HG03045 (cell line): ENCODE measurements at regions not wholly inside any gene's neighbourhood (a gene's known extent, or its start where the extent isn't known, plus 50 kb on each side); places are given as distances from the start of the nearest gene placed in this dataset.
A peak's percentile ranks its signal among the peaks of the same experiment; 100 is the strongest.

Experiments
- ATAC-seq: cut with Tn5 transposase; IDR thresholded peaks from one replicate; pipeline ENCODE4 v1.9.1; 2021; ENCODE audit warnings: mild to moderate bottlenecking, moderate library complexity; ENCODE audit not compliant: unreplicated experiment

DNA sequence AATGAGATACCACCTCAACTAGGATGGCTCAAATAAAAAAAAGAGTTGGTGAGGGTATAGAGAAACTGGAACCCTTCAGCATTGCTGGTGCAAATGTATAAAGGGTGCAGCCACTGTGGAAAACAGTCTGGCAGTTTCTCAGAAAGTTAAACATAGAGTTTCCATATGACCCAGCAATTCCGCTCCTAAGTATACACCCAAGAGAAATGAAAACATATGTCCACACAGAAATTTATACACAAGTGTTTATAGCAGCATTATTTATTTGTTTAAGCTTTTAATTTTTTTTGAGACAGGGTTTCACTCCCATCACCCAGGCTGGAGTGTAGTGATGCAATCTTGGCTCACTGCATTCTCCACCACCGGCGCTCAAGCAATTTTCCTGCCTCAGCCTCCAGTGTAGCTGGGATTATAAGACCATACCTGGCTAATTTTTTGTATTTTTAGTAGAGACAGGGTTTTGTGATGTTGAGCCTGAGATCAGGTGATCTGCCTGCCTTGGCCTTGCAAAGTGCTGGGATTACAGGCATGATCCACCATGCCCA lies 118.2 kb upstream of the KIF5B start:
- ATAC-seq: no peak

DNA sequence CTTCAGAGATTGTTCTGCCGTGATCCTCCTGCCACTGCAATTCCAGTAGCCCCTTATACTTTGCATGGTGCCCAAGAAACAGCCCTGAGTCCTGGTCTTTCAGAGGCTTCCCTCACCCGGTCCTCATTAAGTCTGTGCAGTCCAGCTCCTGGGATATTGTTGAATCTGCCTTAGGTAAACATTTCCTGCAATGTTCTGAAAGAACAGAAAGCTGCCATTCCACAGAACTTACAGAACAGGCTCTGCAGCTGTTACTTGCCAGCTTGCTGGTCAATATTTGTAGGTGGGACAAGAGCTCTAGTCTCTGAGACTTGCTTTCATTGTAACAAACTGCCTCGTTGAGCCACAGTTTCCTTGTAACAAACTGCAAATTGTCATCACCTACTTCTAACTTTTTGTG lies 115.0 kb upstream of the KIF5B start:
- ATAC-seq: no peak

DNA sequence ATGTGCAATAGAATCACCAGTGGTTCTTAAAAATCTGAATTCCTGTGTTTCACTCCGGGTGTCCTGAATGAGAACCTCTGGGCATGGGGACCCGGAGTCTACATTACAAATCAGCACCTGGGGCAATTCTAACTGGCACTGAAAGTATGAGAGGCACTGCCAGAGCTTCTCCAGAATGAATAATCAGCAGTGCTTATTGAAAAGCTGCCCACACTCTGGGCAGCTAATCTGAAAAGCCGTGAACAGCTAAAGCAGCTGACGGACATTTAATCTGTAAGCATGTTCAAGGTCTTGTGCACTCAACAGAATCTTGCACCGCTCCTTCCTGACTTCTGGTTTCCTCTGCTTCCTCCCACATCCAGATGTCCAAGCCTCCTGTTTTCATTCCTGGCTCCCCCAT lies 113.3 kb upstream of the KIF5B start:
- ATAC-seq: no peak

DNA sequence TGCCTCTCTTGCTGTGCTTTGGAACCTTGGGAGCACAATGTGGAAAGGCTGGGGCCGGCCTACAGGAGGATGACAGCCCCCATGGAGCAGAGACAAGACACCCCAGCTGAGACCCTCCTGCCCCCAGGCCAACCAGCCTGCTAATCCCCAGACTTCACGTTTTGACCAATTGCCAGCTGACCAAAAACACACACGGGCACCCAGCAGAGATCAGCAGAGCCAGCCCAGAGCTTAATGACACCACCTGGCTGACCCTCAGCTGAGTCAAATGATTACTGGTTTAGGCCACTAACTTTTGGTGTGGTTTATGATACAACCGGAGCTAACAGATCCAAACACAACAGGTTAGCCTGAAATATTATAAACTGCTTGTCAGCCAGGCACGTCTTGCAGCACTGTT lies 111.2 kb upstream of the KIF5B start:
- ATAC-seq: no peak

DNA sequence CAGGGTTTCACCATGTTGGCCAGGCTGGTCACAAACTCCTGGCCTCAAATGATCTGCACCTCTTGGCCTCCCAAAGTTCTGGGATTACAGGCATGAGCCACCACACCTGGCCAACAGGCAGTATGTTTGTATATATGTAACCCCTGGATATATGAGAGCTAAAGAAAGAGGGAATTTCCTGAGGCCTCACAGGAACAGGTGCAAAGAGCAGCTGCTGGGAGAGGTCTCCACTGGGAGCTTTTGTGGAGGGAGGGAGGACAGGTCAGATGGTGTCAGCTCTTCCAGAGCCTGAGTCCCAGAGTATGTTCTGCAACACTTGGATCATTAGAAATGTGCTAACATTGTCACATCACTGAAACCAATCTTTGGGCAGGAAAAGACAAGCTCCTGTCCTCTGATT lies 110.1 kb upstream of the KIF5B start:
- no peak for ATAC-seq

DNA sequence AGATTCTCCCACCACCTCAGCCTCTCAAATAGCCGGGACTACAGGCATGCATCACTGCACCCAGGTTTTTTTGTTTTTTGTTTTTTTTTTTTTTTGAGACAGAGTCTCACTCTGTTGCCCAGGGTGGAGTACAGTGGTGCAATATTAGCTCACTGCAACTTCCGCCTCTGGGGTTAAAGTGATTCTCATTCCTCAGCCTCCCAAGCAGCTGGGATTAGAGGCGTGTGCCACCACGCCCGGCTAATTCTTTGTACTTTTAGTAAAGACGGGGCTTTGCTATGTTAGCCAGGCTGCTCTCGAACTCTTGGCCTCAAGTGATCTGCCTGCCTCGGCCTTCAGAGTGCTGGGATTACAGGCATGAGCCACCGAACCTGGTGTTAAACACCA lies 107.5 kb upstream of the KIF5B start:
- ATAC-seq: no peak

DNA sequence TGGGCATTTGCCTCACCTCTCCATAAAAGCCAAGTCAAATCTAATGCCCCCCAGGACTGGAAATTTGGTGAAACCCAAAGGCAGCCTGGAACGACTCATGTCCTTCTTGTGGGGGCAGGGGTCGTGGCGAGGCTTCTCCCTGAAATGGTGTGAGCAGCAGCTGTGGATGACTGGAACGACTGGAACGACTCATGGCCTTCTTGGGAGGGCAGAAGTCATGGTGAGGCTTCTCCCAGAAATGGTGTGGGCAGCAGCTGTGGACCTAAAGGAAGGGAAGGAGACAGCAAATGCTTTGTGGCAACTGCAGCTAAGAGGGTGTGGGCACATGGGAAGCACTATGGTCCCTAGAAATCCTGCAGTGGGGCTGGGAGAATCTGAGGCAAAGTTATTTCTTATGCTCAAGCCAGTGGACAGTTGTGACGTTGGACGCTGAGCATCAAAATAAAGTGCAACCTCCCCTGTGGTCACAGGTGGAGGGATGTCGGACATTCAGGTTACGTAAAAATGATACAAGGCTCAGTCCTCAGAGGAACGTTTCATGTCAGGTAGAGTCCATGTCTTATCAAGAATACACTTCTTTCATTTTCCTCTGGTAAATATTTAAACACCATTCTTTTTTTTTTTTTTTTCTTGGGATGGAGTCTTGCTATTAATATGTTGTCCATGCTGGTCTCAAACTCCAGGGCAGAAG lies 107.0 kb upstream of the KIF5B start:
- no peak for ATAC-seq

DNA sequence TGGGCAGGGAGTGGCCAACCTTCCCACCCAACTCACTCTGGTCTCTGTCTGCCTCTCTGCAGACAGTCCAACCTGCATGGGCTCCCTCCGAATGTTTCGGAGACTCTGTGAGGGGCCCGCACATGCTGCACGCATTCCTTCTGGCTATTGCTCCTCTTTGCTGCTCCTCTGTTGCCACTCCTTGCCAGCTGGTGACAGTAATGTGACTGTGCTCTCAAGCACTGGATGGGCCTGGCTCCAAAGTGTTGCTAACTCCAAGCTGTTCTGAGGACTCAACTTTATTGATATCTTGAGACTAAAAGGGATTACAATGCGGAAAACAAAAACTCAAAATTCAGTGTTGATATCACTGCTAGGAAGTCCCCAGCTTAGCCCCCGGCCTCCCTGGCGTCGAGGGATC lies 105.4 kb upstream of the KIF5B start:
- no peak for ATAC-seq

DNA sequence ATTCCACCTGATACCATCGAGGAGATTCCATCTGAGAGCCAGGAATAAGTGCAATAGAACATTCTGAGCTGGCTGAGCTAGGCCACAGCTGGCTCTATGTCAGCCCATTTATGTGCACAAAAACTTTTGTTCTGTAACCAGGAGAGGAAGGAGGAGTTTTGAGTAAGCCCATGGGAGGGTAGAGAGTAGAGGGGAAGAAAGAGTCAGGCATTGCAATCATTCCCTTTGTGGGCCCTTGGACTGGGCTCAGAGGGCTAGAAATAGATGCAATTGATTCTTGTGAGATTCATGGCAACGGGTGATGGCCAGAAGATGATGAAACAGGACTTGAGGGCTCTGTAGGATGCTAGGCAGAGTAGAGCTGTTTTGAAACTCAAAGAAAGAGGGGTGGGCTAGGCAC lies 104.6 kb upstream of the KIF5B start:
- no peak for ATAC-seq

DNA sequence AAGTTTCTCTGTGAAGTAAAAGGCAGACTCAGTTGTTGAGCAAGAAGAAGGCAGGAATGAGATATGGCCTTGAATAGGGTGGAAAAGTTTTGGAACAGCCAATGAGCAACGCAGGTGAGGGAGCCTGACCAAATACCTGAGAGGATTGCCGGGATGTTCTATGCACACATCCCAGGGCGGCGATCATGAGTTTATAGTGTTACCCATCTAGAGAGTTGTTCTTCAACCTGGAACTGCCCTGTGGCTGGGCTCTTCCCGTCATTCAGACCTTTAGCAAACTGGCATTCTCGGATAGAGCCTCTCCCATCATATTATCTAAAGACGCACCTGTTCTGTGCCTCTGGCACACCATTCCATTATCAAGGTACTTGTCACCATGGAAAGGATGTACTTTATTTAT lies 103.0 kb upstream of the KIF5B start:
- no peak for ATAC-seq

DNA sequence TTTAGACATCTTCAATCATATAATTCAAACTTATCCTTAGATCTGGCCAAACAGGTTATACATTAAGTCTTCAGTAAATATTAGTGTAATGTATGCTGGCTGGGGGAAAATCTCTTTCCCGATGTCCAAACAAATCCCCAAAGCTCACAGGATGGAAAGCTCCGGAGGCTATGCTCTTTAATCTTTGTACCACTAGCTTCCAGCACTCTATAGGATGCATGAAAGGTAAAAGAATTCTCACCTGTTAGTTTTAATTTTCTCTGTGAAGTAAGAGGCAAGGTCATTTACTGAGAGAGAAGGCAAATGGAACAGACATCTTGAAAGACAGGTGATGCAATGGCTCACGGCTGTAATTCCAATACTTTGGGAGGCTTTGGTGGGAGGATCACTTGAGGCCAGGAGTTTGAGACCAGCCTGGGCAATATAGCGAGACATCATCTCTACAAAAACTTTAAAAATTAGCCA lies 99.8 kb upstream of the KIF5B start:
- ATAC-seq: no peak

DNA sequence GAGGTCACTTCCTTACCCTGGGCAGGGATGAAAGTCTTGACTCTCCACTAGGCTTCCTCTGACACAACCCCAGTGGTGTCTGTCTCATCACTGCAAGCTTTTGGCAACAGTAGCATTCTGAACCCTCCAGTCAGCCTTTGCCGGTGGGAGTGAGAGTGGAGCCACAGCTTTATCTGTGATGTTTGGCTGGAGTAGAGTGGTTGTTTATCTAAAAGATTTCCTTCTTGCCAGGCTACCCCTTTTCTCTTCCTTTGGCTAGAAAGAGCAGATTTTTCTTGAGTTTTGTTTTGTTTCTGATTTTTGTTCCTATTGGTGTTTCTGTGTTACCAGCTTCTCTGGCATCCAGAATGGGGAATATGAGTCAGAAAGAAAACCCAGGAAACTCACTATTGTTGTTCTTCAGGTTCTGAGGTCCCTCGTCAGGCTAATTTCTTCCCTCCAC lies 98.9 kb upstream of the KIF5B start:
- no peak for ATAC-seq

DNA sequence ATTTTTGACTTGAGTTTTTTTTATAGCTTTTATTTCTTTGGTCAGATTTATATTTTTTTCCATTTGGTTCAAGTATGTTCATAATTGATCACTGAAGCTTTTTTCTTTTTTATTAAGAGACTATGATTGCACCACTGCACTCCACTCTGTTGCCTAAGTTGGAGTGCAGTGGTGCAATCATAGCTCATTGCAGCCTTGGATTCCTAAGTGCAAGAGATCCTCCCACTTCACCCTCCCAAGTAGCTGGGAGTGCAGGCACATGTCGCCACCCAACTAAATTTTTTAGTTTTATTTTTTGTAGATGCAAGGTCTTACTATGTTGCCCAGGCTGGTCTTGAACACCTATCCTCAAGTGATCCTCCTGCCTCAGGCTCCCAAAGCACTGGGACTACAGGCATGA lies 97.7 kb upstream of the KIF5B start:
- no peak for ATAC-seq

DNA sequence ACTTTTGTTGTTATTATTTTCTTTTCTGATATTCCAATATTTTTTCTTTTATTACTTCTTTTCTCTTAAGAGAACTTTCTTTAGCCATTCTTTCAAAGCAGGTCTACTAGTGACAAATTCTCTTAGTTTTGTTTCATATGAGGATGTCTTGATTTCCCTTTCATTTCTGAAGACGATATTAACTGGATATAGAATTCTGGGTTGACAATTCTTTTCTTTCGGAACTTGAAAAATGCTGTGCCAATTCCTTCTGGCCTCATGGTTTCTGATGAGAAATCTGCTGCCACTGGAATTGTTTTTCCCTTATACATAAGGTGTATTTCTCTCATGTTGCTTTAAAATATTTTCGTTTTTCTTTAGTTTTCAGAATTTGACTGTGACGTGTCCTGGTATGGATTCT lies 97.0 kb upstream of the KIF5B start:
- no peak for ATAC-seq

DNA sequence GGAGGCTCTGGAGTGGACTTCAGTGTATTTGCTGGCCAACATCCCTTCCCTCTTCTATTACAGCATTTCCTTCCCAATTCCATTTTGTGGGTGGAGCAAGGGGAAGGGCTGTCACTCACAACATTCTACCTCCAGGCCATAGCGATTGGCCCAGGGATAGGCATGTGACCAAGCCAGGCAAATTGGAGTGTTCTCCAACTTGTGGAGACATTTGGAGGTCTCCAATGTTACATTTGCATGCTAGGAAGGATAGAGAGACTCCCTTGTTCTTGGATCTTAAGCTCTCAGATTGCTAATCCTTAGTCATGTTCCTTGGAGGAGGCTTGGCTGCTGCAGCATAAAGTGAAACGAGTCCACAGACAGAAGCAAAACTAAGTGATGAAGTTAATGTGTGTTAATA lies 95.6 kb upstream of the KIF5B start:
- ATAC-seq: no peak

DNA sequence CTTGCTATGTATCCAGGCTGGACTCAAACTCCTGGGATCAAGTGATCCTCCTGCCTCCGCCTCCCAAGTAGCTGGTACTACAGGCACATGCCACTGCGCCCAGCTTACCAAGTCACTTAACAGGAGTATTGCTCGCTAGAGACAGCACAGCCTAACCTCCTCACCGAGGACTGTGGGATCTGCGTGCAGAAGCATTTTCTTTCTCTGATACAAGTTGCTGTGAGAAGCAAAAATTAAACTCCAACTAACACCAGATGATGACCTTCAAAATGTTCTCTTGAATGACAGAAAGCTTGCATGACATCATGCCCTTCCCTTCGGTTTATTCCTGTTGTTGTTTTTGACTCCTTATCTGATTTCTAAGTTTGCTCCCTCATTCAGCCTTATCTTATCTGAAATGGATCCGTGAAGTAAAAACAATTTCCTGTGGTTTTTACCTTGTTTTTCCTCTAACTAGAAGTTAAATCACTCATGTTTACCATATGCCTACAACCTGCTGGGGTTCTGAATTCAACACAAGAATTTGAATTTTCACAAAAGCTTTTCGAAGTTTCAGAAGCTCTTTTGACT lies 94.4 kb upstream of the KIF5B start:
- ATAC-seq: no peak

DNA sequence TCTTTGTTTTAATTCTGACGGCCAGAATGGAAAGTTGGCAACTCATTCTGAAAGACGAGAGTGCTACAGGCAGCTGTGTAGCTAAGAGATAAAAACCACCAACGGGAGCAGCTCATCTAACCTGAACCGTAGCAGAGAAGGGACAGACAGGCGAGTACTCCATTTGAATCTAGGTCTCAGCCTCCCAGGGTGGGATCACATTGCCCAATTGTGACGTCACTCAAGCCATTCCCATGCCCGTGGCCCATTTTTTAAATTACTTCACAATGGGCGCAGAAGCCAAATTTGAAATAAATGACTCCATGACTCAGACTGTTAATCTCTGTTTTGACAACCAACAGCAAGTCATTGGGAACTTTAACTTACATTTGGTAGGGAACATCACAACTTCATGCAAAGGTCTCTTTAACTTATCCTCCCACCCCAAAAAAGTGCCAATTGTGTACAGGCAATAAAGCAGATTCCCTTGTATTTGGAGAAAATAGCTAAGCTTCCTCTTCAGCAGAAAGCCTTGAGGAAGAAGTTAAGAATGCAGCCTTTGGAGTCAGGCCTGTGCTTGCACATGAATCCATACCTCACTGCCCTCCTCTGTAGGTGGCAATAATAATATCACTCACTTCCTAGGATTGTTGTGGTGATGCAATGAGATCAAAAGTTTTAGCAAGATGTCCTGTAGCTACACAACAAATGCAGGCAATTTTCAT lies 93.2 kb upstream of the KIF5B start:
- peak; percentile 84 for ATAC-seq

DNA sequence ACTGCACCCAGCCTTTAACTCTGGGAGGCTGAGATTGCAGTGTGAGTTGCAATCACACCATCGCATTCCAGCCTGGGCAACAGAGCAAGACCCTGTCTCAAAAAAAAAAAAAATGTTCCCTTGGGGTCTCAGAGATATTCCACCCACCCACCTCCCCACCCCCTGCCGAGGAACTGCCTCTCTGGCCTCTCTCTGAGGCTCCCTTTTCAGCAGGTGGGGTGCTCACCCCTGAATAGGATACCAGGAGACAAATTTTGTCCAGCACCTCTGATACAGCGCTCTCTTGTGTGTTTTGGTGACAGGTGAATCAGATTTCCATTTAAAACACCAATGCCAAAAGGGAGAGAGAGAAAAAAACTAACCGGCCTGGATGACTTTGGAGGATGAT lies 92.6 kb upstream of the KIF5B start:
- peak; percentile 33 for ATAC-seq

DNA sequence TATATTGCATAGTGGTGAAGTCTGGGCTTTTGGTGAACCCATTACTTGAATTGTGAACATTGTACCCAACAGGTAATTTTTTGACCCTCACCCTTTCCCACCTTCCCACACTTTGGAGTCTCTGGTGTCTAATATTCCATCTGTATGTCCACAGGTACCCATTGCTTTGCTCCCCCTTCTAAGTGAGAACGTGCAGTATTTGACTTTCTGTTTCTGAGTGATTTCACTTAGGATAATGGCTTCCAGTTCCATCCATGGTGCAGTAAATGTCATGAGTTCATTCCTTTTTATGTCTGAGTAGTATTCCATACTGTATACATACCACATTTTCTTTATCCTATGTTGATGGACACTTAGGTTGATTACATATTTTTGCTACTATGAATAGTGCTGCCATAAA lies 91.5 kb upstream of the KIF5B start:
- ATAC-seq: no peak

DNA sequence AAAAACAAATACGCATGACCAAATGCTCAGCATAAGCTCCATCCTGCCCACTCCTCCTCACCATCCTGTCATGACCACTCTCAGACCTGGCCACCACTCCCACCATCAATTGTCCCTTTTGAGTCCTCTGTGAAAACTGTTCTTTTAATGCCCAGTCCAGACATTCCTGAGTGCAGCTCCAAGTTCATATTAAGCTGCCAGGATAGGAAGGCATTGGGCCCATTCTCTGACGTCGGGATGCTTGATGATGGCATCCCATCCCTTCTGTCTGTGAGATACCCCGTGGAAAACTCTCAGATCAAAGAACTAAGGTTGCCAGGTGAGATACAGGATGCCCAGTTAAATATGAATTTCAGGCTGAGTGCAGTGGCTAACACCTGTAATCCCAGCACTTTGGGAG lies 89.9 kb upstream of the KIF5B start:
- no peak for ATAC-seq

DNA sequence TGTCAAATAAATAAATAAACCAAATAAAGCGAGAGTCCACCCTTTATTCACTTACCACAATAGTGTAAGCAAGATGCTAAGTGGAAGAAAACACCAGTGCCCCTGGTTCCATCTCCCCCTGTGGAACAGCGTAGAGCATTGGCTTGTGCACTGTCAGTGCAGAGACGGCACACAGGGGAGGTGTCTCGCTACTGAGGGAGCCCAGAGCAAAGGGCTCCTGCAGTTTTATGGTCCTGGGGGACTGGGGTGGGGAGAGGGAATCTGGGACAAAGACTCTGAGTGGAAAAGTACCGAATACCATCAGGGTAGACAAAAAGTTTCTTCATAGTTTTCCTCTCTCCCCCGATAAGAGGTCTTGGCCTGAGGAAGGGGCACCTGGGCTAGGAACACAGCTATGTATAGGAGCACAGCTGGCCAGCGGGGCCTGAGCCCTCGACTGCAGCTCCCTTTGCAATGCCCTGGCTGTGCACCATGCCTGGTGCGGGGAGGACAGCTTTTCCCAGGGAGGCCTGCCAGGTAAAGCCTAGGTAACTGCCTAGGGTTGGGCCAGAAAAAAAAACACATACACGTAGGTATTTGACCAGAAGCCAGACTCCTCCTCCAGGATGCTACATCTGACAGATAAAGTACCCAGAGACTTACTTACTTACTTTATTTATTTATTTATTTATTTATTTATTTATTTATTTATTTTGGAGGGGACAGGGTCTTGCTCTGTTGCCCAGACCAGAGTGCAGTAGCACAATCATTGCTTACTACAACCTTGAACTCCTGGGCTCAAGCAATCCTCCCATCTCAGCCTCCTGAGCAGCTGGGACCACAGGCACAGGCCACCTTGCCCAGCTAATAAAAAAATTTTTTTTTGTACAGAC lies 88.8 kb upstream of the KIF5B start:
- ATAC-seq: no peak
